ENCODE measurements at regions not wholly inside any gene's neighbourhood (a gene's known extent, or its start where the extent isn't known, plus 50 kb on each side); places are given as distances from the start of the nearest gene placed in this dataset.

DNA sequence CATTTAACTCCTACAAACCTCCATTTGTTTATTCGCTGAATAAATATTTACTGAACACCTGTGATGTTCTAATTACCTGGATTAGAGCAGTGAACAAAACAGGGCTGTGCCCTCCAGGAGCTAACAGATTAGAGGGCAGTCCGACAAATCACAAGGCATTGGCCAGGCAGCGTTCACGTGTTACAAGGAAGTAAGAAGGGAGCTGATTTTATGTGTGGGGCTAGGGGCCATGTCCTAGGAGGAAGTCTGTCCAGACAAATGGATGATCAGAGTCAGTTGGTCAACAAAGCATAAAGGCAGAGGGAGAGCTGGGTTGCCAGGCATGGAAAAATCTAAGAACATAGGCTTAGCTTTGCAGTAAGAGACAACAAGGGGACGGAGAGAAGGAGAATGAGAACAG is 57.3 kb upstream of the BACE2 start:
- TF ChIP-seq, protein P1, sequence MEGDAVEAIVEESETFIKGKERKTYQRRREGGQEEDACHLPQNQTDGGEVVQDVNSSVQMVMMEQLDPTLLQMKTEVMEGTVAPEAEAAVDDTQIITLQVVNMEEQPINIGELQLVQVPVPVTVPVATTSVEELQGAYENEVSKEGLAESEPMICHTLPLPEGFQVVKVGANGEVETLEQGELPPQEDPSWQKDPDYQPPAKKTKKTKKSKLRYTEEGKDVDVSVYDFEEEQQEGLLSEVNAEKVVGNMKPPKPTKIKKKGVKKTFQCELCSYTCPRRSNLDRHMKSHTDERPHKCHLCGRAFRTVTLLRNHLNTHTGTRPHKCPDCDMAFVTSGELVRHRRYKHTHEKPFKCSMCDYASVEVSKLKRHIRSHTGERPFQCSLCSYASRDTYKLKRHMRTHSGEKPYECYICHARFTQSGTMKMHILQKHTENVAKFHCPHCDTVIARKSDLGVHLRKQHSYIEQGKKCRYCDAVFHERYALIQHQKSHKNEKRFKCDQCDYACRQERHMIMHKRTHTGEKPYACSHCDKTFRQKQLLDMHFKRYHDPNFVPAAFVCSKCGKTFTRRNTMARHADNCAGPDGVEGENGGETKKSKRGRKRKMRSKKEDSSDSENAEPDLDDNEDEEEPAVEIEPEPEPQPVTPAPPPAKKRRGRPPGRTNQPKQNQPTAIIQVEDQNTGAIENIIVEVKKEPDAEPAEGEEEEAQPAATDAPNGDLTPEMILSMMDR (IDR thresholded peaks at IDR 0.05) = no peak
- no peak for TF ChIP-seq POLR2A (IDR thresholded peaks at IDR 0.05)

Data from Peyer's patch (tissue), 4 donors.